GM19397 (cell line): ENCODE measurements at regions not wholly inside any gene's neighbourhood (a gene's known extent, or its start where the extent isn't known, plus 50 kb on each side); places are given as distances from the start of the nearest gene placed in this dataset.

Source experiments
- ATAC-seq: cut with Tn5 transposase; IDR thresholded peaks from one replicate; pipeline ENCODE4 v1.9.1; 2021; ENCODE audit warnings: mild to moderate bottlenecking, moderate library complexity; ENCODE audit not compliant: unreplicated experiment

GRCh38 chr15:99454941-99455788, 110.6 kb upstream of the MEF2A start:
- ATAC-seq = no peak

GRCh38 chr15:99455789-99456160, 110.0 kb upstream of the MEF2A start:
- ATAC-seq = no peak

- no peak for ATAC-seq
Measured at GRCh38 chr15:99464137-99464536, 101.6 kb upstream of the MEF2A start.

- no peak for ATAC-seq
Measured at GRCh38 chr15:99466701-99467337, 99.0 kb upstream of the MEF2A start.

GRCh38 chr15:99467338-99467720, 98.5 kb upstream of the MEF2A start:
- ATAC-seq = no peak

- ATAC-seq = no peak
Measured at GRCh38 chr15:99467853-99468464, 97.8 kb upstream of the MEF2A start.

- ATAC-seq = peak; percentile 57
Measured at GRCh38 chr15:99470204-99470603, 95.6 kb upstream of the MEF2A start.

- no peak for ATAC-seq
Measured at GRCh38 chr15:99472416-99473145, 93.2 kb upstream of the MEF2A start.

- ATAC-seq = no peak
Measured at GRCh38 chr15:99473981-99474906, 91.5 kb upstream of the MEF2A start.

- no peak for ATAC-seq
Measured at GRCh38 chr15:99474909-99475753, 90.7 kb upstream of the MEF2A start.

- no peak for ATAC-seq
Measured at GRCh38 chr15:99475754-99476412, 89.9 kb upstream of the MEF2A start.

- peak; percentile 73 for ATAC-seq
Measured at GRCh38 chr15:99476413-99477222, 89.2 kb upstream of the MEF2A start.

GRCh38 chr15:99477791-99478471, 87.9 kb upstream of the MEF2A start:
- no peak for ATAC-seq

- ATAC-seq = no peak
Measured at GRCh38 chr15:99478977-99479376, 86.8 kb upstream of the MEF2A start.

- ATAC-seq = no peak
Measured at GRCh38 chr15:99480016-99480810, 85.6 kb upstream of the MEF2A start.

- no peak for ATAC-seq
Measured at GRCh38 chr15:99481113-99481950, 84.5 kb upstream of the MEF2A start.
